ENCODE measurements at regions not wholly inside any gene's neighbourhood (a gene's known extent, or its start where the extent isn't known, plus 50 kb on each side); places are given as distances from the start of the nearest gene placed in this dataset.
A peak's percentile ranks its signal among the peaks of the same experiment; 100 is the strongest.

DNA sequence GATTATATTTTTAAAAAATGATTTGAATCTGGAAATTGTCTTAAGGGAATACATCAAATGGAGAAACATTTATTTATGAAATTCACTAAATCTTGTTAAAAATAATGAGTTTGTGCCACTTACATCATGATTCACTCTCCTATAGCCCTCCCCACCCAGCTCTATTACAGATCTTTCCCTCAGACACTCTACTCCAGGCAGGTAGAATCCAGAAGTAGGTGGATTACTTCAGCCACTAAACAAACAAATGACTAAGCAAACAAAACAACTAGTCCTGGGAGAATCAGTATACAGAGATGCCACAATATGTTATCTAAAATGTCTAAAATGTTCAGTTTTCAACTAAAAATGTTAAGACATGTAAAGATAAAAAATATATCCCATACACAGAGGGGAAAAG is 608.1 kb upstream of the UBE2E2 start:
- no peak for DNase-seq
- Mint-ChIP-seq H3K9me3 (peaks cover 14% of the 10 kb centered on the region), H3K4me3 (no peak overlapping the region), H3K27me3 (ENCODE audit: low read depth, poor library complexity) (no peaks in the 10 kb centered on the region), H3K27ac (no peak overlapping the region), H3K4me1 (no peaks in the 10 kb centered on the region), H3K36me3 (ENCODE audit: low read depth) (no peaks in the 10 kb centered on the region)
- TF ChIP-seq, protein P1, sequence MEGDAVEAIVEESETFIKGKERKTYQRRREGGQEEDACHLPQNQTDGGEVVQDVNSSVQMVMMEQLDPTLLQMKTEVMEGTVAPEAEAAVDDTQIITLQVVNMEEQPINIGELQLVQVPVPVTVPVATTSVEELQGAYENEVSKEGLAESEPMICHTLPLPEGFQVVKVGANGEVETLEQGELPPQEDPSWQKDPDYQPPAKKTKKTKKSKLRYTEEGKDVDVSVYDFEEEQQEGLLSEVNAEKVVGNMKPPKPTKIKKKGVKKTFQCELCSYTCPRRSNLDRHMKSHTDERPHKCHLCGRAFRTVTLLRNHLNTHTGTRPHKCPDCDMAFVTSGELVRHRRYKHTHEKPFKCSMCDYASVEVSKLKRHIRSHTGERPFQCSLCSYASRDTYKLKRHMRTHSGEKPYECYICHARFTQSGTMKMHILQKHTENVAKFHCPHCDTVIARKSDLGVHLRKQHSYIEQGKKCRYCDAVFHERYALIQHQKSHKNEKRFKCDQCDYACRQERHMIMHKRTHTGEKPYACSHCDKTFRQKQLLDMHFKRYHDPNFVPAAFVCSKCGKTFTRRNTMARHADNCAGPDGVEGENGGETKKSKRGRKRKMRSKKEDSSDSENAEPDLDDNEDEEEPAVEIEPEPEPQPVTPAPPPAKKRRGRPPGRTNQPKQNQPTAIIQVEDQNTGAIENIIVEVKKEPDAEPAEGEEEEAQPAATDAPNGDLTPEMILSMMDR (IDR thresholded peaks at IDR 0.05) = no peak

DNA sequence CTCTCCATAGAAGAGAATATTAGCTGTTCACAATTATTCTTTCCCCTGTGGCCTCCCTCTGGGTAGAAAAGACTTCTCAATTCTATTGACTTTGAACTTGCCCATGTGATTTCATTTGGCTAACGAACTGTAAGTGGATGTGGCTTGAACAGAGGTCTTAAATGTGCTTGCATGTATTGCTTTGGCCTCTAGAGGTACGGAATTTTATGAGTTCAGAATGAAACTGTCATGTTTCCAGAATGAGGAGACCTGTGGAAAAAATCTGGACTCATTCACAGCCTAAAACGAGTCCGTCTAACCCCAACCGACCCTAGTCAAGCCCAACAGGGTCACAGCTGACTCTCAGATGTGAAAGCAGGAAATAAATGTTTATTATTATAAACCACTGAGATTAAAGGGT is 596.7 kb upstream of the UBE2E2 start:
- no peaks in the 10 kb centered on the region for H3K4me1 Mint-ChIP-seq
- TF ChIP-seq, protein P1 (IDR thresholded peaks at IDR 0.05) = no peak
- H3K4me3 Mint-ChIP-seq = no peak overlapping the region
- H3K27me3 Mint-ChIP-seq (ENCODE audit: low read depth, poor library complexity) = no peaks in the 10 kb centered on the region
- H3K9me3 Mint-ChIP-seq = no peaks in the 10 kb centered on the region
- no peak for DNase-seq
- H3K36me3 Mint-ChIP-seq (ENCODE audit: low read depth) = no peaks in the 10 kb centered on the region
- no peak overlapping the region for H3K27ac Mint-ChIP-seq

DNA sequence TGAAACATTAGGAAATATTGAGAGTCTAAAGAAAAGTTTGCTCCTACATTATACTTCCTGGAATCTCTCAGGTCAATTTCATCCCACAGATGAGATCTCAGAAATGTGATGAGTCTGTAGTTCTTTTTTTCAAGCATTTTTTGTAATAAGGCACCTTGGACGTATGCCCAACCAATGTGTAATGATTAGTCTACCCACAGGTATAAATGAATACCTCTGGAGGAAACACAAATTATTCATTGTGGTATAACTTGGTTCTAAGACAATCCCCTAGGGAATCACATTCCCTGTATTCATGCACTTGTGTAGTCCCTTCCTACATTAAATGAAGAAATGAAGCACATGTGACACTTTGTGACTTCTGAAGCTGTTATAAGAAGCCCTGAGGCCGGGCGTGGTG is 596.2 kb upstream of the UBE2E2 start:
- no peaks in the 10 kb centered on the region for H3K36me3 Mint-ChIP-seq (ENCODE audit: low read depth)
- H3K4me1 Mint-ChIP-seq = no peaks in the 10 kb centered on the region
- no peak overlapping the region for H3K4me3 Mint-ChIP-seq
- peak overlapping the region; percentile 24 for H3K27ac Mint-ChIP-seq
- no peaks in the 10 kb centered on the region for H3K9me3 Mint-ChIP-seq
- H3K27me3 Mint-ChIP-seq (ENCODE audit: low read depth, poor library complexity) = no peaks in the 10 kb centered on the region
- TF ChIP-seq, protein P1 (IDR thresholded peaks at IDR 0.05) = no peak
- no peak for DNase-seq

DNA sequence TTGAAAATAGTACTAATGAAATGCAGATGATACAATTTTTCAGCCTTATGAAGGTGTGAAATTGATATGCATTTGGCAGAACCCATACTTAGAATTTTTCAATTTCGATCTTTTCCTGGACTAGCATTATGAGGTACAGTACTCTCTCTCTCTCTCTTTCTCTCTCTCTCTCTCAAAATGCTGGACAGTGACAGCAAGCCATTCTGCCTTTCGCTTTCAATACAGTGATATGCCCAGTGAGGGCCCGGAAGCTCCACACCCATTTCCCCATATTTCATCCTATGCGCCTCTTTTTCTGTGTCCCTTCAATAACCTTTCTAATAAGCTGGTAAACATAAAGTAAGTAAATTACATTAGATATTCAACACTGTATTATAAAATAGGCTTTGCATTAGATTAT is 595.0 kb upstream of the UBE2E2 start:
- H3K27ac Mint-ChIP-seq = no peak overlapping the region
- TF ChIP-seq, protein P1 (IDR thresholded peaks at IDR 0.05) = no peak
- no peaks in the 10 kb centered on the region for H3K9me3 Mint-ChIP-seq
- no peak for DNase-seq
- no peaks in the 10 kb centered on the region for H3K36me3 Mint-ChIP-seq (ENCODE audit: low read depth)
- H3K4me1 Mint-ChIP-seq = no peaks in the 10 kb centered on the region
- H3K27me3 Mint-ChIP-seq (ENCODE audit: low read depth, poor library complexity) = no peaks in the 10 kb centered on the region
- no peak overlapping the region for H3K4me3 Mint-ChIP-seq

DNA sequence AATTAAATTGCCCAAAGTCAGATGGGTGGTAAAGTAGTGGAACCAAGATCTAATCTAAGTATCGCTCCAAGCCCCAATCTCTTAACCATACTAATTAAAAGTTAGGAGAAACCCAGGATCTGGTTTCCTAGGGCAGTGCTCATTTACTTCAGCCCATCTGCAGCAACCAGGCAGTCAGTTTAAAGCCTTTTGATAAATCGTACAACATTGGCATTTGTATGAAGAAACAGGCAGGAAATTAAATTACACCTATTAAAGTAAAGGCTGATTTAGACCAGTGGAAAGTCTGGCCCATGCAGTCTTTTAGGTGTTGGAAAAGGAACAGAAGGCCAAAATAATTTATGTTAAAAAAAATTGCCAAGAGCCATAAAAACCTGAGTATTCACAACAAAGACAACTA is 594.4 kb upstream of the UBE2E2 start:
- no peak for DNase-seq
- TF ChIP-seq, protein P1 (IDR thresholded peaks at IDR 0.05) = no peak
- no peaks in the 10 kb centered on the region for H3K9me3 Mint-ChIP-seq
- H3K36me3 Mint-ChIP-seq (ENCODE audit: low read depth) = no peaks in the 10 kb centered on the region
- no peaks in the 10 kb centered on the region for H3K27me3 Mint-ChIP-seq (ENCODE audit: low read depth, poor library complexity)
- no peak overlapping the region for H3K27ac Mint-ChIP-seq
- H3K4me1 Mint-ChIP-seq = no peaks in the 10 kb centered on the region
- no peak overlapping the region for H3K4me3 Mint-ChIP-seq

DNA sequence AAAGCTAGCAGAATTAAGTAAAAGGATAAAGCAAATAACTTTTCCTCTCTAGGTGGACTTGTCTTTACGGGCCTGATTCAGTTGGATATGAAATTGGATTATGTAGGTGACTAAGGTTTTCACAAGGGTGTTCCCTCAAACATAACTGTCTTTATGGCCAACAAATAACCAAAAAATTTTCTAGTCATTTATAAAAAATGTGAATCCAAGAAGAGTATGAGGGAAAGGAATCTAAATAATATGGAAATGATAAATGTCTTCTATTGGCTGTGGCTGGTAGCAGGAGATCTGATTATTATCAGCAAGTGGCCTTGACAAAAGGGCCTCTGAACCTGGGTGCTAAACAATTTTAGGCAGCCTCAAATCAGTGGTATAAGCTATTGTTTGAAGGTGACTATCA is 594.0 kb upstream of the UBE2E2 start:
- Mint-ChIP-seq H3K27ac (no peak overlapping the region), H3K36me3 (ENCODE audit: low read depth) (no peaks in the 10 kb centered on the region), H3K27me3 (ENCODE audit: low read depth, poor library complexity) (no peaks in the 10 kb centered on the region), H3K4me1 (no peaks in the 10 kb centered on the region), H3K9me3 (no peaks in the 10 kb centered on the region), H3K4me3 (no peak overlapping the region)
- TF ChIP-seq, protein P1 (IDR thresholded peaks at IDR 0.05) = no peak
- no peak for DNase-seq

Measured in nephron progenitor cell (in vitro differentiated cells).